Putamen (tissue), 1 donor: ENCODE measurements at regions not wholly inside any gene's neighbourhood (a gene's known extent, or its start where the extent isn't known, plus 50 kb on each side); places are given as distances from the start of the nearest gene placed in this dataset.
"Not testable (repeated sequence)": the region's sequence is repeated elsewhere in the genome, so short reads cannot be mapped to it uniquely, and the experiment has no call there.

Experiments used
- DNase-seq: peaks from one replicate; pipeline ENCODE4 v3.0.0-alpha.2; 2016; ENCODE audit warnings: low spot score

DNA sequence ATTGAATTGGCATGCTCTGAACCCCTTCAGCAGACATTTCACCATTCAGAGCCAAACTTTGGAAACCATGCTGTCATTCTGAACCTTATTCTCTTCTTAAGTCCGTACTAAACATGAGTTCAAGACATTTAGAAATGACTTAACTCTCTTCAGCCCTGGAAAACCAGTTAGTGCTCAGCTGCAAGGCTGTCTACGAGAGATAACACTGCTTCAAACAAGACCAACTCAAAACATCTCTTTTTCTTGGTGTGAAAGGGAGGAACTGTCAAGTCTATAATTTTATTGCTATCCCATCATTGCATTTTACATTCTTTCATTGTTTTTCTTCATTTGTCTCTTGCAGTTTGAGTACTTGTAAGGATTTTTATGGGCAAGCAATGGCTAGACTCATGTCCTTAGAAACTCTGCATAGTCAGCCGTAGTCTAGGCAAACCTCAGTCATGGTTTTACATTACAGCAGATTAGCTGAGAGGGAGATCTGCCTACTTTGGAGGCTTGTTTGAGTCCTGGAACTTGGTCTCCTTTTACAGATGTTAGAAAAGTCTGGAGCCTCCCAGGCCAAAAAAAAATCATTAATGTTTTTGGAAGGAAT lies 120.6 kb upstream of the JADE1 start:
- no peak for DNase-seq

- DNase-seq, result no peak
Observed at GRCh38 chr4:128688033-128688721, 121.3 kb upstream of the JADE1 start.

DNA sequence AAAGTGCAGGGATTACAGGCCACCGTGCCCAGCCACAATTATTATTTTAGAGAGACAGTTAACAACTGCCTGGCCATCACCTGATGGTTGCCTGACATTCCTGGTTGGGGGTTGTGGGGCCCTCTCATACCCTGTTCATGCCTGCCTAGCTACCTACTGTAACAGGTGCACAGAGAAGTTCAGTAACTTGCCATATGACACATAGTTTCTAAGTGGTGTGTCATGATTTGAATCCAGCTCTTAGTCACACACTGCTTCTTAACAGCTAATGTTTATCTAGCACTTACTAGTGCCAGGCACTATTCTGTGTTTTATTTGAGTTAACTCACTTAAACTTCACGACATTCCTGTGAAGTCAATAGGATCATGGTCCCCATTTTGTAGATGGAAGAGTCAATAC lies 122.7 kb upstream of the JADE1 start:
- no peak for DNase-seq

DNA sequence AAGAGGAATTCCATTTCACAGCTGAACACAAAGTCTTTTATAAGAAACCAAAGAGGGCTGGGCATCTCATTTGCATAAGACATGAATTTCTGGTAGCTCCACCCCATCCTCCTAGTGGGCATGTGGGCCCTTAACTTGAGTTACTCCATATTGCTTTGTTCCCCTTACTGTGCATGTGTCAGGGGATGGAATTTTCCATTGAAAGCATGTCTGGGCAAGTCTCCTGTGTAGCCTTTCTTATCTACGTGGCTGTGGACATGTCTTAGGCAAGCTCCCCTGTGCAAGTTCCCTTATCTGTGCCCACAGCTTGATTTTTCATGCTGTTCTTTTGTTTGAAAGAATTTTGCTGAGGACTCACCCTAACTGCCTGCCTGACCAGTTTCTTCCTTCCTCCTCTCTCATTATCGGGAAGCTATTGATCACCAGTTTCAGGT lies 123.5 kb upstream of the JADE1 start:
- no peak for DNase-seq

GRCh38 chr4:128684016-128684415 lies 125.5 kb upstream of the JADE1 start:
- no peak for DNase-seq

- no peak for DNase-seq
Observed at GRCh38 chr4:128682942-128683666, 126.4 kb upstream of the JADE1 start.

GRCh38 chr4:128676095-128676494 lies 133.4 kb upstream of the JADE1 start:
- DNase-seq, result no peak

DNA sequence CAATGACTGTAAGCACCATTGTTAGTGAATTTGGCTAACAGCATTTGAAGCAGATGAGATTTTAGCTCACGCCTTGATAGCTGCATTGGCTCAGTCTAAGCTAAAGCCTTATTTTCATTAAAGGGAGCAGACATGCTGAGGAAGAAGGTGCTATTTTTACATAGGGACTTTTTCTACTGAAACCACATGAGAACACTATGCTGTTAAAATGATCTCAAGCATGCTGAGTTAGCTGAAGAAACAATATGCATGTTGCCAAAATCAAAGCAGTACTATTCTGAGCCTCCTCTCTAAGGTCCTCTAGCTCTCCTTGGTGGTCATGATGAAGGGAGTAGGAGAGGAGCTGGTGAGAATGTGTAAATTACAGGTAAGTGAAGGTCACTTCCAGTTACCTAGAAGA lies 134.4 kb upstream of the JADE1 start:
- DNase-seq, result no peak

GRCh38 chr4:128673159-128673558 lies 136.3 kb upstream of the JADE1 start:
- not testable (repeated sequence) for DNase-seq

DNA sequence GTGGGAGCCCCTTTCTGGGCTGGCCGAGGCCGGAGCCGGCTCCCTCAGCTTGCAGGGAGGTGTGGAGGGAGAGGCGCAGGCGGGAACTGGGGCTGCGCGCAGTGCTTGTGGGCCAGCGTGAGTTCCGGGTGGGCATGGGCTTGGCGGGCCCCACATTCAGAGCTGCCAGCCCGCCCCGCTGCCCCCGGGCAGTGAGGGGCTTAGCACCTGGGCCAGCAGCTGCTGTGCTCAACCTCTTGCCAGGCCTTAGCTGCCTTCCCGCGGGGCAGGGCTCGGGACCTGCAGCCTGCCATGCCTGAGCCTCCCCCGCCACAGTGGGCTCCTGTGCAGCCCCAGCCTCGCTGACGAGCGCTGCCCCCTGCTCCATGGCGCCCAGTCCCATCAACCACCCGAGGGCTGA lies 136.9 kb upstream of the JADE1 start:
- not testable (repeated sequence) for DNase-seq

- DNase-seq, result no peak
Observed at GRCh38 chr4:128670513-128670912, 139.0 kb upstream of the JADE1 start.

- peak; percentile 20 for DNase-seq
Observed at GRCh38 chr4:128668566-128668965, 140.9 kb upstream of the JADE1 start.

DNA sequence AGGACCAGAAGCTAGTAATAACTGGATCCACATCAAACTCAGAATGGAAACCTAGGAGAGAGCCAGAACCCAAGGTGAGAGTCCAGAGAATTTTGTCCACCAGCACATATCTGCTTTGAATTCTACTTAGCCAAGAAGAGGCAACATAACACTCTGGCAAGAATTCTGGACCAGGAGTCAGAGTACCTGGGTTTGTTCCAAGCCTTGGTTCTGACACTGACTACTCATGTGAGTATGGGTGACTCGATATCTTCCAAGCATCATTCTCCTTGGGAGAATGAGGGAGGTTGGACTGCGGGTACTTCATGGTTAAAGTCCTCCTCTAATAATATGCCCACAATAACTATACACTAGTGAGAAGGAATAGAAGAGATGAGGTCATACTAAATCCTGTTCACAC lies 144.0 kb upstream of the JADE1 start:
- no peak for DNase-seq

- no peak for DNase-seq
Observed at GRCh38 chr4:128663325-128663724, 146.2 kb upstream of the JADE1 start.

DNA sequence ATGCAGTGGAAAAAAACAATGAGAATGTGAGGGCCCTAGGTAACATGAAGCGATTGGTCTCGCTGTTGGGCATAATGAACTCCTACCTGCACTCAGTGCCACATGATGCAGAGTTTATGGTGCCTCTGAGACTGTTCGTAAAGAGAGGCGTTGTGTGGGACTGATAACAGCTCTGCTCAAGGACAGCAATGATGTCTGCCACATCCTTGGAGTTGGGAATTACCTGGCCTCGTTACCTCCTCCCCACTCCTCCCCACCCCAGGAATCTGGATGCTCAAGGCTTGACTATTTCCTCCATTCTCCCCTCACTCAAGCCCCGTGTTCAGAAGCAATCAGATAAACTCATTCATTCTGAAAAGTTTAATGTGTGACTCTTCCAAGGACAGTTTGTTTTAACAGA lies 148.0 kb upstream of the JADE1 start:
- DNase-seq, result no peak

- no peak for DNase-seq
Observed at GRCh38 chr4:128660361-128661215, 148.9 kb upstream of the JADE1 start.

DNA sequence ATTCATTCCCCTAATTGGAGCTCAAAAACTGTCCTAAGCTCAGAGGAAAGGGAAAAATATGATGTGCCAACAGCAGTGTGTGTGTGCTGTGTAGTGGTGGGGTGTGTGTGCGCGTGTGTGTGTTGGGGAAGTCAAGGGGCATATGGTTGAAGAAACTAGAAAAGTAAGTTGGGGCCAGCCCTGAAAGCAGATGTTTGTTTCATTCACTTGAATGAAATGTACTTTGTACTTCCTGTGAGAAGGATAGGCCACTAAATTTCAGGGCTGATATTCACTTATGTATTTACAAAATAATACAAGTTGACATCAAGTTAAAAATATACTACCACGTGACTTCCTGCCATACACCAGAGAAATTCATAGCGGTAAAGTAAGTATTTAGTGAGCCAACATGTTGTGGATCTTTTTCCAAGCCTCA lies 151.3 kb upstream of the JADE1 start:
- no peak for DNase-seq

DNA sequence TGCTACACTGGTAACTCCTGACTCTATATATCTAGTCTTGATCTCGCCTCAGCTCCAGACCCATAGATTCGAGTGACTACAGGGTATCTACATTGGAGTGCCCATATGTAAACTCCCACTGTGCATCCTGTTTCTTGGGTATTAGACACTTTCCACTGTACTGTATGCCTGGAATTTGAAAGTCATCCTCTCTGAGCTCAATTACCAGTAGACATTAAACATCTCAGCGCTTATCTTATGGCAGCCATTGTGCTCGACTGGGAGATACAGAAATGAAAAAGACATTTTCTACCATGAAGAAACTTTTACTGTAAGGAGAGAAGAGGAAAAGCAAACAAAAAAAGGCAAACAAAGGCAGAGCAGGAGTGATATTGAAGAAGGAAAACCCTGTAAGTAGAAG lies 151.9 kb upstream of the JADE1 start:
- no peak for DNase-seq

GRCh38 chr4:128654465-128654864 lies 155.0 kb upstream of the JADE1 start:
- DNase-seq, result no peak

DNA sequence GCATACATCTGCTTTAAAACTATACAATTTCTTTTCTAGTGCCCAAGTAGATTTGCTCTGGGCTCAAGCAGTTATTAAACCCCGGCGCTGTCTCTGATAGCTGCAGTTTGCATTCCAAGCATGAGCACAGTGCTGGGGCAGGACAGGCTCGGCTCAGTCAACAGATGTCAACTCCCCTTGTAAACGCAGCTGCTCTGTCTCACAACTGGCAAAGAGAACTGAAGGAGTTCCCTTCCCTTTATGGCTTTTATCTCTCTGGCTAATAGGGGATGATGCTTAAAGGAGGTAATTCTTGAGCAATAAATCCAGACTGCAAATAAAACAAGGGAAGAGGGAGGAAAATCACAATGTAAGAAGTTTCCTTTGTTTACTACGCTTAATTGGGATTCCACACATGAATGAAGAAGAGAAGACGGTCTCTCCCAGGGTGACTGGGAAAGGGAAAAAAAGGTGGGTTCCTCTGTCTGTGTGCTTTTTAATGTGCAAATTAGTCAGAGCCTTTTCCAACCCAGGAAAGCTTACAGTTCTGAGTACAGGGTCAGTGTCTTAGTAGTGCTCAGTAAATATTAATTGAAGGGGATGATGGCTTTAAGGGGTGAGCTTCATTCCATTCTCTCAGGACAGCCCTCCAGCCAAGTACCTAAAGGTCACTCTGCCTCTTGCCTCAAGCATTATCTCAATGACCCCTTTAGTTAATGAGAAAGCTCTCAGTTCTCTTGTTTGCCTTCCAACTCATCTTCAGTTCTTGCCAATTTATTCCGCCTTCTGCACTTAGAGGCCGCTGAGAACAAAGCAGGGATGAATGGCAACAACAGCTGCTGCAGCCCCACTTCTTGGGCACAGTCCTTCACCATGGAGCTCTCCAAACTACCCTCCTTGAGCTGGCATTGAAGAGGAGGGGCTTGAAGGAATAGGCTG lies 155.7 kb upstream of the JADE1 start:
- DNase-seq, result peak; percentile 53

GRCh38 chr4:128649575-128650205 lies 159.8 kb upstream of the JADE1 start:
- no peak for DNase-seq
